WERI-Rb-1 (cell line): ENCODE measurements at regions not wholly inside any gene's neighbourhood (a gene's known extent, or its start where the extent isn't known, plus 50 kb on each side); places are given as distances from the start of the nearest gene placed in this dataset.
"Not testable (repeated sequence)": the region's sequence is repeated elsewhere in the genome, so short reads cannot be mapped to it uniquely, and the experiment has no call there.

ENCODE experiments used
- DNase-seq: peaks from one replicate; pipeline ENCODE4 v3.0.0-alpha.2; 2020
- H3K27ac ChIP-seq: fragments of 250-450 bp; sonication (Bioruptor Pico); 2 replicates; pipeline ENCODE4 v1.5.1; 2020; ENCODE audit warnings: mild to moderate bottlenecking, moderate library complexity
- H3K27me3 ChIP-seq: fragments of 250-450 bp; sonication (Bioruptor Pico); 2 replicates; pipeline ENCODE4 v1.5.1; 2021; ENCODE audit warnings: mild to moderate bottlenecking, low read depth, moderate library complexity; ENCODE audit not compliant: insufficient read depth, severe bottlenecking
- H3K36me3 ChIP-seq: fragments of 250-450 bp; sonication (Bioruptor Pico); 2 replicates; pipeline ENCODE4 v1.5.1; 2020; ENCODE audit warnings: mild to moderate bottlenecking, moderate library complexity
- H3K4me3 ChIP-seq: 2 replicates; pipeline ENCODE4 v1.5.1; 2011; ENCODE audit warnings: low read depth, mild to moderate bottlenecking, control low read depth, low read length
- H3K9me3 ChIP-seq: fragments of 250-450 bp; sonication (Bioruptor Pico); 2 replicates; pipeline ENCODE4 v1.5.1; 2021; ENCODE audit warnings: mild to moderate bottlenecking, moderate library complexity; ENCODE audit not compliant: severe bottlenecking
- TF ChIP-seq, protein P1 (sequence below): IDR thresholded peaks from 2 replicates; pipeline ENCODE4 v1.5.1; 2011; ENCODE audit warnings: low read depth, mild to moderate bottlenecking, control low read depth, inconsistent platforms, low read length

DNA sequence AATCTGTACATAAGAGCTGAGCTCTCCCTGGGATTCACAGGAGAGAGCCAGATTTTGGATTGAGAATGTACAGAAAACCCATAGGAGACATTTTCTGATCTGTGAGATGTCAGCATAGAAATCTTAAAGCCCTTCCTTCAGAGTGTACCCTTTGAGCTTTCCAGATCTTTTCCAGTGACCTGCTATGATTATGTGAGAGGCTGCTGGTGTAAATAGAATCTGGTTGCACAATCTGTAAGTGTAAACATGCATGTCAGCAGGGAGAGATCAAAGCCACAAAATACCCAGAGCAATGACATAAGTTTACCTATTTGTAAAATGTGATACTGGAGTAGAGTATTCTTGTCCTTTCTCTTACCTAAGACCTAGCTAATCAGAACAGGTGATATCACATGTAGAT is 471.9 kb downstream of the FOXD4L5 start:
- not testable (repeated sequence) for H3K9me3 ChIP-seq, H3K36me3 ChIP-seq, DNase-seq, H3K27ac ChIP-seq, H3K27me3 ChIP-seq, H3K4me3 ChIP-seq

- DNase-seq, H3K27ac ChIP-seq, H3K9me3 ChIP-seq, H3K4me3 ChIP-seq, H3K27me3 ChIP-seq, H3K36me3 ChIP-seq: not testable (repeated sequence)
Observed at GRCh38 chr9:64778667-64779066, 506.3 kb downstream of the FOXD4L5 start.

DNA sequence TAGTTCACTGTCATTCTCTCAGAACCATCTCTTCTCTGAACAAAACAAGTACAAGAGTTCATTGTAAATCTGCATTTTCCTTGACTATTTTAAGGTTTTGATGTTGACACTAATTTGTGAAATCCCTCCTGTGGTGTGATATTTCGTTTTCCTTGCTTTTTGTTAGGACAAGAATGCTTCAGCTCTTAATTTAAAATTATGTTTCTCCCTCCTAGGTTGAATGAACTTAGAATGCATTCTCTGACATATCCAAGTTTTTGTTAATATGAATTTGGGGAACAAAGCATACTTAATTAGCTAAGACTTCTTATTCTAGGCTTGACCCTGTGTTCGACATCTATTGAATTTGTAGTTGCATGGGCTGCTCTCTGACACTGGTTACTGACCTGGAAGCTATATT is 508.7 kb downstream of the FOXD4L5 start:
- not testable (repeated sequence) for H3K9me3 ChIP-seq, H3K27ac ChIP-seq, H3K27me3 ChIP-seq, DNase-seq, H3K36me3 ChIP-seq, H3K4me3 ChIP-seq

- H3K27me3 ChIP-seq, H3K27ac ChIP-seq, H3K36me3 ChIP-seq, H3K9me3 ChIP-seq: not testable (repeated sequence)
- DNase-seq = peak; percentile 15
- H3K4me3 ChIP-seq = peak overlapping the region; percentile 42
Observed at GRCh38 chr9:64774813-64775793, 509.9 kb downstream of the FOXD4L5 start.

- not testable (repeated sequence) for DNase-seq, H3K36me3 ChIP-seq, H3K9me3 ChIP-seq, H3K27ac ChIP-seq, H3K27me3 ChIP-seq
- H3K4me3 ChIP-seq = peak overlapping the region; percentile 36
Observed at GRCh38 chr9:64774004-64774812, 510.8 kb downstream of the FOXD4L5 start.

DNA sequence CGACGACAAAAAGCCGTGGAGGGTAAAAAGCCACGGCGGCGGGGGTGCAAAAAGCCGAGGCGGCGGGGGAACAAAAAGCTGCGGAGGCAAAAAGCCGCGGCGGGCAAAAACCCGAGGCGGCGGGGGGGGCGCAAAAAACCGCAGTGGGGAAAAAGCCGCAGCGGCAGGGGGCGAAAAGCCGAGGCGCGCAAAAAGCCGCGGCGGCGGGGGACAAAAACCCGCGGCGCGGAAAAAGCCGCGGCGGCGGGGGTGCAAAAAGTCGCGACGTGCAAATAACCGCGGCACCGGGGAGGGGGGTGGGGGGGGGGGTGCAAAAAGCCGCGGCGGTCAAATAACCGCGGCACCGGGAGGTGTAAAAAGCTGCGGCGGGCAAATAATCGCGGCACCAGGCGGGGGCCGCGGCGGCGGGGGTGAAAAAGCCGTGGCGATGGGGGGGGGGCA is 511.5 kb downstream of the FOXD4L5 start:
- Histone ChIP-seq H3K9me3 (no peaks in the 10 kb centered on the region), H3K4me3 (peak overlapping the region; percentile 36), H3K27ac (no peak overlapping the region), H3K27me3 (no peaks in the 10 kb centered on the region), H3K36me3 (no peaks in the 10 kb centered on the region)
- DNase-seq = peak; percentile 5
- TF ChIP-seq, protein P1, sequence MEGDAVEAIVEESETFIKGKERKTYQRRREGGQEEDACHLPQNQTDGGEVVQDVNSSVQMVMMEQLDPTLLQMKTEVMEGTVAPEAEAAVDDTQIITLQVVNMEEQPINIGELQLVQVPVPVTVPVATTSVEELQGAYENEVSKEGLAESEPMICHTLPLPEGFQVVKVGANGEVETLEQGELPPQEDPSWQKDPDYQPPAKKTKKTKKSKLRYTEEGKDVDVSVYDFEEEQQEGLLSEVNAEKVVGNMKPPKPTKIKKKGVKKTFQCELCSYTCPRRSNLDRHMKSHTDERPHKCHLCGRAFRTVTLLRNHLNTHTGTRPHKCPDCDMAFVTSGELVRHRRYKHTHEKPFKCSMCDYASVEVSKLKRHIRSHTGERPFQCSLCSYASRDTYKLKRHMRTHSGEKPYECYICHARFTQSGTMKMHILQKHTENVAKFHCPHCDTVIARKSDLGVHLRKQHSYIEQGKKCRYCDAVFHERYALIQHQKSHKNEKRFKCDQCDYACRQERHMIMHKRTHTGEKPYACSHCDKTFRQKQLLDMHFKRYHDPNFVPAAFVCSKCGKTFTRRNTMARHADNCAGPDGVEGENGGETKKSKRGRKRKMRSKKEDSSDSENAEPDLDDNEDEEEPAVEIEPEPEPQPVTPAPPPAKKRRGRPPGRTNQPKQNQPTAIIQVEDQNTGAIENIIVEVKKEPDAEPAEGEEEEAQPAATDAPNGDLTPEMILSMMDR = no peak

DNA sequence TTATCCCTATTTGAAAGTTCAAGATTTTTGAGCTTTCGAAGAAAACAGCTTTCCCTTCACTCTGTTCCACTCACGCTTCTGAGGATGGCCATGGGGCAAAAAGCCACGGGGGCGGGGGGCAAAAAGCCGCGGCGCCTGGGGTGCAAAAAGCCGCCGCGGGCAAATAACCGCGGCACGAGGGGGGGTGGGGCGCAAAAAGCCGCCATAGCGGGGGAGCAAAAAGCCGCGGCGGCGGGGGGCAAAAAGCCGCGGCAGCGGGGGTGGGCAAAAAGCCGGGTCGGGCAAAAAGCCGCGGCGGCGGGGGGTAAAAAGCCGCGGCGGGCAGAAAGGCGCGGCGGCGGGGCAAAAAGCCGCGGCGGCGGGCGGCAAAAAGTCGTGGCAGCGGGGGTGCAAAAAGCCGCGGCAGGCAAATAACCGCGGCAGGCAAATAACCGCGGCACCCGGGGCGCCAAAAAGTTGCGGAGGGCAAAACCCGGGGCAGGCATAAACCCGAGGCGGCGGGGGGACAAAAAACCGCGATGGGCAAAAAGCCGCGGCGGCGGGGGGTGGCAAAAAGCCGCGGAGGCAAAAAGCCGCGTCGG is 512.2 kb downstream of the FOXD4L5 start:
- not testable (repeated sequence) for H3K9me3 ChIP-seq, H3K36me3 ChIP-seq, H3K27ac ChIP-seq, H3K27me3 ChIP-seq, DNase-seq
- peak overlapping the region; percentile 36 for H3K4me3 ChIP-seq

DNA sequence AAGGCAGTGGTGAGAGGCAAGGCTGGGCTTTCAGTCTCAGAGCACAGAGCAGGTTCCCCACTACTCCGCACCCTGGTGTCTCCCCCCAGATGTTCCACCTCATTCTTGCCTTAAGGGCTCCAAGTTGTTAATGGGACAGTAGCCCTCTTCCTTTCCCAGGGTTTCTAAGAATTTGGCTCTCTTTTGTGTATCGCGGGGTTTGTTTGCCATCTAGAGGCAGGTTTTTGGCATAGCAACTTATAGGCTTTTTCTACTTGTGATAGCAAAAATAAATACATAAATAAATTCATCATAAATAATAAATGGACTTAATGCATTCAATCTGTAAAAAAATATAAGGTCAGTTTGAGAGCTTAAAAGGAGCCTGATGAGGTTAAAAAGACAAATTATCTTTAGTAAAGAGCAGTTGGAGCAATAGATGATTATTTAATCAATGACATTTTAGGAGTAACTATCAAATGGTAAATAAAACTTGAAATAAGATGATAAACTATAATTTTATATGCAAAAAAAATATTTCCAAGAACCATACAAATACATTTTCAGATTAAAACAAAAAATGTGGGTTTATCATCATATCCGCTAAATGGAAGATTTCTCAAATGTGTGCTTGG is 512.8 kb downstream of the FOXD4L5 start:
- H3K9me3 ChIP-seq, H3K27ac ChIP-seq, H3K36me3 ChIP-seq, H3K27me3 ChIP-seq, DNase-seq, H3K4me3 ChIP-seq: not testable (repeated sequence)
